RCC 7860 (cell line): ENCODE measurements at regions not wholly inside any gene's neighbourhood (a gene's known extent, or its start where the extent isn't known, plus 50 kb on each side); places are given as distances from the start of the nearest gene placed in this dataset.
A peak's percentile ranks its signal among the peaks of the same experiment; 100 is the strongest.

Experiments
- DNase-seq: peaks from one replicate; pipeline ENCODE4 v3.0.0-alpha.2; 2015; ENCODE audit warnings: low spot score
- FAIRE-seq: peaks from 2 replicates; lab custom pipeline; 2012; peaks lifted over from hg19 to GRCh38; lab: Jason Lieb, UNC

- FAIRE-seq, result no peak
- no peak for DNase-seq
Observed at GRCh38 chr2:42942990-42943493, 150.7 kb upstream of the HAAO start.

GRCh38 chr2:42942214-42942989 lies 150.0 kb upstream of the HAAO start:
- DNase-seq (no peak), FAIRE-seq (no peak)

- DNase-seq, result no peak
- FAIRE-seq, result no peak
Observed at GRCh38 chr2:42941633-42942176, 149.3 kb upstream of the HAAO start.

GRCh38 chr2:42939411-42940206 lies 147.2 kb upstream of the HAAO start:
- FAIRE-seq, result no peak
- no peak for DNase-seq

DNA sequence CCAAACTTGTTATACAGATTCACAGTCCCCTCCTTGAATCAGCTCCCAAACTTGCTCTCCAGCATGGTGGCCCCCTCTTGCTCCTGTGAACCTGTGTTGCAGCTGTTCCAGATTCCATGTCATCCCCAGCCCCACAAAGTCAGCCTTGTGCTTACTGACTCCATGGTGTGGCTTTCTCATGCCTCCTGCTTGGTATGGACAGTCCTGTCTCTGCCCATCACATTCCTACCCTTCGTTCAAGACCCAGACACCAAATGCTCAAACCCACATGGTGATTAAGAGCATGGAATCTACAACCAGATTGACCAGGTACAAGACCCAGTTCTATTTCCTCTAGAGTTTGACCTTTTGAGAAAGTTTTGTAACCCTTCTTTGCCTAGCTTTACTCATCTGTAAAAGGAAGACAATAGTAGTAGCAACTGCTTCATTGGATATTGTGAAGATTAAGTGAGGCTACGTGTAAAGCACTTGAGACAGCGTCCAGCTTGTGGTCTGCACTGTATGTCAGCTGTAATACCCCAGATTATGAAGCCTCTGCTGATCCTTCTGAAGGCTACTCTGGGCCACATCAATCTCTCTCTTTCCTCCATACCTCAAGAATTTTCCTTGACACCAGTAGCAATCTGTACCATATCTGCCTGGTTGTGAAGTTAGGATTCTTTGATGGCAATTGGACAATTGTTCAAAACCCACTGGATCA lies 146.4 kb upstream of the HAAO start:
- no peak for DNase-seq
- no peak for FAIRE-seq

DNA sequence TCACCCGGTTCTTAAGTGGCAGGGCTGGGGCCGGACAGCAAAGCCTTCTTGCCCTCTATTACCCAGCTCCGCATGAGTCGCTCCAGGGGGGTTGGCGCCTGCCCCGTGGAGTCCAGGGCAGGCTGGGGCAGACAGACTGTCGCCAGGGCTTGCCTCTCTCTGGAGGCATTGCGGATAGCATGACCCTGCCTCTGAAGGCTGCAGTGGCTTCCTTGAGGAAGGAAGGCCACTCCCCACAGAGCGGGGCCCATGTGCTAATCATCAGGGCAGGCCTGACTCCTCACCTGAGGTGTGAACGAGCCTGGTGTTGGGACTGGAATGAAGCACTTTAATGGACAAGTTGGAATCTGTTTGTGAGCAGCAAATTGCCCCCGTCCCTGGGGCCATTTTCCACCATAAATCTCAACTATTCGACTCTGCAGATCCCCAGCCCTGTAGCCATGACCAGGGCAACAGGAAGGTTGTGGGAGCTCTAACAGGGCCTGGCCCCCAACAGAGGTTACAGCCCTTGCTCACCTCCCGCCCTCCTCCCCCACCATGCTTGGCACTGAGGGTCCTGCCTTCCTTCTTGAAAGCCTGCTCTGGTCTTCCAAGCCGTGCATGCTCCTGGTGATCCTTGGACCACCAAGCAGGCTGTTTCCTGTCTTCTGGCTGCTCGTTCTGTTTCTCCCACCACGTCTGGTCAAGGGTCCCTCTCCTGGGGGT lies 144.9 kb upstream of the HAAO start:
- DNase-seq (peak; percentile 58), FAIRE-seq (no peak)

DNA sequence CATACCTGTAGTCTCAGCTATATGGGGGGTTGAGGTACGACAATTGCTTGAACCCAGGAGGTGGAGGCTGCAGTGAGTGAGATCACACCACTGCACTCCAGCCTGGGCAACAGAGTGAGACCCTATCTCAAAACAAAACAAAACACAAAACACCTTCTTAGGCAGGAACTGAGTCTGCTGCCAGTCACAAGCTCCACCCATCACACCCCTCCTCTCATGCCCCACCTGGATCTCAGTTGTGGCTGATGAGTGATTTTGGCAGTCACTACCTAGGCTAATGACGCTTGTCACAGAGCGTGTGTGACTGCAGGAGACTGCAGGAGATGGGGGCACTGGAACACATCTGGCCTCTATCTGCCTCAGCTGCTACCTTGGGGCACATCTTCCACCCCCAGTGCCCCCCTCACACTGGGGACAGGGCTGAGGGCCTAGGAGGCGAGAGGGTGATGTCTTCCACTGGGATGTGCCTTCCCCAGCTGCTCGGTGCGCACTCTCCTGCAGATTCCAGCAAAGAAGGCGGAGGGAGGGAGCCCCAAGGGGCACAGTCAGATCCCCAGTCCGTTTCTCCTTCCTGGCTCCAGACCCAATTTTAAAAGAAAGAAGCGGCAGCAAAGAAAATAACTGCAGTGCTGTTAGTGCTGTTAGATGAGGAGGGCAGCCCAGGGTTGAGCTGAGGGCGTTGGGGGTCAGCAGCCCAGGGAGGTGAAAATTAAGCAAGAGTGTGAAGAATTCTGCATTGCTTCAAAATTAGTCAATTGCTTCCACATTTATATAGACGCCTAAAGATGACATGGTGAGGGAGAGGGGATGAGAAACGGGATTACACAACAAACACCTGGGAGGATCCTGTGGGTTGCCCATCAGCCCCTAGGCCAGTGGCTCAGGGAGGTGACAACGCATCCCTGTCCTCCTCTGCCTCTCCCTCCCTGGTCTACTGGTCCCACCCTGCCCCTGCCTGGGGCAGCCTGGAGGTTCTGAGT lies 143.6 kb upstream of the HAAO start:
- no peak for FAIRE-seq
- no peak for DNase-seq

GRCh38 chr2:42934580-42935186 lies 142.3 kb upstream of the HAAO start:
- DNase-seq (no peak), FAIRE-seq (no peak)

DNA sequence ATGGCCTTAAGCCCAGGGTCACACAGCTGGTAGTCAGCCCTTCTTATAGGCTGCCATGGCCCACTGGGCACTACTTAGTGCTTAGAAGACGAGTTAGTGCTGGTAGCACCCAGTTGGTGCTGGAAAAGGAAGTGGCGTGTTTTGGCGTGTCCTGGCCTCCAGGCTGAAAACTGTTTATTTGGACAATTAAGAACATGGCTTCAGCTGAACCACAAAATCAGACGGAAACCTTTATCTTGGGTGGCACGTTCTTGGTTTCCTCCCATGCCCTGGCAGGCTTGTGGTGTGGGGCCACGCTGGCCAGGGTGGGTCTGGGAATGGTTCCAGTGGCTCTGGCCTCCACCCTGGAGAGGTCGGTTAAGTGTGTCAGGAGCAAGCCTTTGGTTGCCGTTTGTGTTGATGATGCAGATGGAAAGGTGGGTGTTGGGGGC lies 141.5 kb upstream of the HAAO start:
- DNase-seq (no peak), FAIRE-seq (no peak)

DNA sequence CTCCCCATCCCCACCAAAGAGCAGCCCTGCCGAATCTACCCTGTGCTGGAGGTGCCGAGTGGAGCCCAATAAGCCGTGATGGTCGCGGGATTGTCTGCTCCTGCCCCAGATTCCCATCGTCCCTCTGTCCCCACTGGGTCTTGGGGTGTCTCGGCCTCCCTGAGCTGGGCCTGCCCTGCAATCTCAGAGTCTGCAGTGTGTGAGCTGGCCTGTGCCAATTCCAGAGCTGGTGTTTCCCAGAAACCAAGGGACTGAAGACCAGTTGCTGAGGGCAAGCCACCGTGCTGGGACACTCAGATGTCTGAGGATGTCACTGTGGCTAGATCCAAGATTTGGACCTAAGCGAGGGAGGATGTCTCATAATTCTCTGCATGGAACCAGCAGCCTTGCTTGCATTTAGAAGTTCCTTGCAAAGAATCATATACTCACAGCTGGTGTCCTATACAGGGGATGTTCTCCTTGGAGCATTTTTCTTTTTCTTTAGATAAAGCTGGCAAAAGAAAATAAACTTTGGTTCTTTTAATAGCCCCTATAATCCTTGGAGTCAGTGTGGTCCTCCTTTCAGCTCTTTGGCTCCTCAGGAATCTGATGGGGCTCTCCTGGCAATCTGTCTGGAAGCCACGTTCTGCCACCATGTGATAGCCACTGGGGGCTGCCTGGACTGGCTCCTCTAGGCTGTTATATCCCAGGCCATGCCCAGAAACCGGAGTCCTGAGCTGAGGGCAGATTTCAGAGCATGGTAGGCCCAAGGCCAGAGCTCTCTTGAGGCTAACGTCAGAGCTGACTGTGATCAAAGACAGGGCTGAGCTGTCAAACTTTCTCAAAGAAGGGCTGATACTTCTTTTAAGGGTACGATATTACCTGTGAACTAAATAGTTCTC lies 140.1 kb upstream of the HAAO start:
- FAIRE-seq, result no peak

DNA sequence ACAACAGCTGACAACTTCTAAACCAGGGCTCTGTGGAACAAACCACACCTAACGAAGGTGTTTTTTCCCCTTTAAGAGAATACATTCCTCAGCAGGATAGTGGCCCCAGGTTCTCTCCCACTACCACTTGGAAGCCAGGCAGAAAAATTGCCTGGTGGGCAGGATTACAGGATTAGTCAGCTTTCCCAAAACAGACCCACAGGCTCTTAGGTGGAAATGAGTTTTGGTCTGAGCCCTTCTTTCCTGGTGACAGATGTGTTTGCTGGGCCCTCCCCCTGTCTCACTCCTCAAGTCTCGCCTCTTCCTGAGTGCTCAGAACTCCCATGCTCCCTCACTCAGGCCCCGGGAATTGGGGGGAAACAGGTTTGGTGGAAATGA lies 139.4 kb upstream of the HAAO start:
- DNase-seq (no peak), FAIRE-seq (no peak)

More for the DNA sequence above, 140.1 kb upstream of the HAAO start:
- DNase-seq, result no peak

DNA sequence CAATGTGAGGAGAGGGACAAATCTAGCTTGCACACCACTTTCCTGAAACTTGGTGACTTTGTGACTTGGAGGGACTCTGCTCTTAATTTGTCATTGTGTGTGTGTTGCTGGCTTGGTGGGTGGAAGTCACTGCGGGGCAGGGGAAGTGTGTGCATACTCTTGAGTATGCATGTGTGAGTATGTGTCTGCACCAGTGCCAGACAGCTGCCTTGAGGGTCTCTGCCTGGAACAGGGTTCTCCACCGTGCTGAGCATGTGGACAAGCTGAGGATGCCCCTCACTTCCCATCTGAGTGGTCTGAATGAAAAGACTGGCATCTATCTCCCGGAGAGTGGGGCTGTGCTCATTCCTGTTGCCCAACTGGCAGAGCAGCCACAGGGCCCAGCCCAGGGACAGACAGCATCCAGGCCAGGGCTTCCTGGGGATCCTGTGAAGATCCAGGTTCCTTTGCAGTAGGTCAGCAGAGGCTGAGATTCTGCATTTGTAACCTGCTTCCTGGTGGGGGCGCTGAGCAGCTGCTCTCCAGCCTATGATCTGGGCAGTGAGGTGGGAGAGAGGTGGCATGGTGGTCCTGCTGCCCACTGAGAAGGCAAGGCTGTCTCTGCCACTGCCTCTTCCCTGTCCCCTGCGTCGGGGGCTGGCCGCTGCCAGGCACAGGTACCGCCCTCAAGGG lies 138.9 kb upstream of the HAAO start:
- DNase-seq, result no peak
- FAIRE-seq, result no peak

GRCh38 chr2:42930025-42930581 lies 137.7 kb upstream of the HAAO start:
- no peak for DNase-seq
- FAIRE-seq, result no peak

DNA sequence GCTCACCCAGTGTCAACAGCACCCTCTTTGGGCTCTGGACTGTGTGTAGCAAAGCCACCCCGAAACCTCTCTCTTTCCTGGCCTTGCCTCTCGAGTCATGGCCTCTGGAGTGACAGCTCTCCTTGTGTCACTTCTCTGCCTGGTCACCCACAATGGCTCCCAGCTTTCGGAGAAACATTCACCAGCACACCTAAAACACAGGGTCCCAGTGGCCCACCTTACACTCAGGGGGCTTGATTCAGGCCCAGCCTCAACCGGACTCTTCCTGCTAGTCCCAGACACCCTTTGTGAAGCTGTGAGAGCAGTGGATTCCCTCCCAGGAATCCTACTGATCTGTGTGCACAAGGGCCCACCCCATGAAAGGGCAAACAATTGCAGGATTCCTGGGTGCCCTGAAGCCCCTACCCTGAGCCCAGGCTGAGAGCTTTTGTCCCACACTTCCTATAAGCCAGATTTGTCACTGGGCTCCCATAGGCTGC lies 137.2 kb upstream of the HAAO start:
- DNase-seq, result no peak
- FAIRE-seq, result no peak

- FAIRE-seq (no peak), DNase-seq (no peak)
Observed at GRCh38 chr2:42928692-42929545, 136.5 kb upstream of the HAAO start.

GRCh38 chr2:42928161-42928691 lies 135.8 kb upstream of the HAAO start:
- FAIRE-seq (no peak), DNase-seq (no peak)
